KMS-11 (cell line): ENCODE measurements at regions not wholly inside any gene's neighbourhood (a gene's known extent, or its start where the extent isn't known, plus 50 kb on each side); places are given as distances from the start of the nearest gene placed in this dataset.

Experiments used
- H2AFZ ChIP-seq: fragments of 200-600 bp; sonication (generic); 2 replicates; pipeline ENCODE4 v1.6.1; 2016; ENCODE audit warnings: antibody characterized with exemption, mixed run types, low read depth
- H3K27ac ChIP-seq: fragments of 200-600 bp; sonication (generic); 2 replicates; pipeline ENCODE4 v1.6.1; 2016; ENCODE audit warnings: mild to moderate bottlenecking, mixed run types
- H3K27me3 ChIP-seq: fragments of 200-600 bp; sonication (generic); 2 replicates; pipeline ENCODE4 v1.6.1; 2017; ENCODE audit warnings: mild to moderate bottlenecking, low read depth, mixed run types, moderate library complexity; ENCODE audit not compliant: insufficient read depth
- H3K36me3 ChIP-seq: fragments of 200-600 bp; sonication (generic); 2 replicates; pipeline ENCODE4 v1.6.1; 2017; ENCODE audit warnings: mild to moderate bottlenecking, mixed run types; ENCODE audit not compliant: insufficient read depth
- H3K4me1 ChIP-seq: fragments of 200-600 bp; sonication (generic); 2 replicates; pipeline ENCODE4 v1.6.1; 2016; ENCODE audit warnings: mild to moderate bottlenecking, low read depth, mixed run types; ENCODE audit not compliant: poor library complexity, severe bottlenecking
- H3K4me2 ChIP-seq: fragments of 200-600 bp; sonication (generic); 2 replicates; pipeline ENCODE4 v1.7.0; 2016; ENCODE audit warnings: mild to moderate bottlenecking, mixed run types
- H3K4me3 ChIP-seq: fragments of 200-600 bp; sonication (generic); IDR thresholded peaks from 2 replicates; pipeline ENCODE4 v1.6.1; 2017; ENCODE audit warnings: low read depth, low read length, mixed read lengths; ENCODE audit not compliant: insufficient read depth
- H3K79me2 ChIP-seq: fragments of 200-600 bp; sonication (generic); 2 replicates; pipeline ENCODE4 v1.6.1; 2016; ENCODE audit warnings: low read depth, mixed run types; ENCODE audit not compliant: insufficient read depth
- H3K9ac ChIP-seq: fragments of 200-600 bp; sonication (generic); 2 replicates; pipeline ENCODE4 v1.6.1; 2016; ENCODE audit warnings: mild to moderate bottlenecking, mixed run types
- H4K20me1 ChIP-seq: fragments of 200-600 bp; sonication (generic); 2 replicates; pipeline ENCODE4 v1.6.1; 2016; ENCODE audit warnings: mild to moderate bottlenecking, mixed run types; ENCODE audit not compliant: insufficient read depth
- TF ChIP-seq, protein P1 (sequence below): fragments of 200-600 bp; sonication (generic); conservative IDR thresholded peaks from 2 replicates; pipeline ENCODE4 v1.6.1; 2017; ENCODE audit warnings: low read depth, mild to moderate bottlenecking, antibody characterized with exemption, low read length, moderate library complexity, mixed read lengths

DNA sequence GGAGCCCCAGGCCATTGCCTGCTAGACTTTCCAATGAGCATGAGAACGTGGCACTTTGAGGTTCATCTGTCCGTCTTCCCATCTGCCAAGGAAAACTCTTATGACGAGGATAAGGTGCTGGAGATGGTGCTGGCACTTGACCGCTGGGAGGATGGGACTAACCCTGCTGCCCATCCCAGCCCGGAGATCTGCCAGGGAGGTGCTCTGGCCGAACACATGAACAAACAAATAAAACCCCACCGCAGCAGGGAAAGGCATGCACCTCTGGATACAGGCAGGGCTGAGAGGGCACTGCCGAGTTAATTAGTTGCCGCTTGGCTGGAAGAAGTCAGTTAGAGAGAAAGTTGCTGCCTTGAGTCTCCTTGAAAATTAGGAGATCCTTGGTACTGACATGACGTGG lies 308.4 kb downstream of the AJAP1 start:
- Histone ChIP-seq H3K27ac (no peak overlapping the region), H3K36me3 (no peaks in the 10 kb centered on the region), H3K79me2 (no peaks in the 10 kb centered on the region), H3K27me3 (peaks cover 2% of the 10 kb centered on the region; the same call in 1 of the 2 replicates), H3K4me2 (no peak overlapping the region), H3K4me1 (no peaks in the 10 kb centered on the region), H3K9ac (no peak overlapping the region), H4K20me1 (no peaks in the 10 kb centered on the region), H3K4me3 (no peak overlapping the region), H2AFZ (no peak overlapping the region)
- TF ChIP-seq, protein P1, sequence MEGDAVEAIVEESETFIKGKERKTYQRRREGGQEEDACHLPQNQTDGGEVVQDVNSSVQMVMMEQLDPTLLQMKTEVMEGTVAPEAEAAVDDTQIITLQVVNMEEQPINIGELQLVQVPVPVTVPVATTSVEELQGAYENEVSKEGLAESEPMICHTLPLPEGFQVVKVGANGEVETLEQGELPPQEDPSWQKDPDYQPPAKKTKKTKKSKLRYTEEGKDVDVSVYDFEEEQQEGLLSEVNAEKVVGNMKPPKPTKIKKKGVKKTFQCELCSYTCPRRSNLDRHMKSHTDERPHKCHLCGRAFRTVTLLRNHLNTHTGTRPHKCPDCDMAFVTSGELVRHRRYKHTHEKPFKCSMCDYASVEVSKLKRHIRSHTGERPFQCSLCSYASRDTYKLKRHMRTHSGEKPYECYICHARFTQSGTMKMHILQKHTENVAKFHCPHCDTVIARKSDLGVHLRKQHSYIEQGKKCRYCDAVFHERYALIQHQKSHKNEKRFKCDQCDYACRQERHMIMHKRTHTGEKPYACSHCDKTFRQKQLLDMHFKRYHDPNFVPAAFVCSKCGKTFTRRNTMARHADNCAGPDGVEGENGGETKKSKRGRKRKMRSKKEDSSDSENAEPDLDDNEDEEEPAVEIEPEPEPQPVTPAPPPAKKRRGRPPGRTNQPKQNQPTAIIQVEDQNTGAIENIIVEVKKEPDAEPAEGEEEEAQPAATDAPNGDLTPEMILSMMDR: no peak

DNA sequence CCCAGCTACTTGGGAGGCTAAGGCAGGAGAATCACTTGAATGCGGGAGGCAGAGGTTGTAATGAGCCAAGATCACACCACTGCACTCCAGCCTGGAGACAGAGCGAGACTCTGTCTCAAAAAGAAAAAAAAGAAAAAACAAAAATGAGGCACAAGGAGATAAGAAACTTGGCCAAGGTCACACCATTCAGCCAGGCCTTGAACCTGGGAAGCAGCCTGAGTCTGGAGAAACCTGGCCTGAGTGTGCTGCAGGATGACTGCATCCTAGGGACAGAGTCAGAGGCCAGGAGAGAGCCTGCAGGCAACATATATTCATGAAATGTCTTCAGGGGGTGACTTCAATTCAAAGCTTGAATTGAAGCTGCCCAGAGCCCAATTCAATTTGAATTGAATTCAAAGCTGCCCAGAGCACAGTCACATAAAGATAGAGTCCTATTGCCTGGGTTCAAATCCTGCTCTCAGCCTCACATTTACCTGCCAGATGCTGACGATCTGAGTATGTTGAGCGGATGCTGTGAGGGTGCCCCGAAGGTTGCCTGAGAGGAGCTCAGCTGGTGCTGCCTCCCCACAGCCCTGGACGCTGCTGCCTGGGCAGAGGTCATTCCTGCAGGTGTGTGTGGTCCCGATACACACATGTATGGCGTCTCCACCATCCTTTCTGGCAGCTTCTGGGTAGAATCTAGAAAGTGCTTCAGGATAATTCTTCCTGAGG lies 307.7 kb downstream of the AJAP1 start:
- Histone ChIP-seq H3K4me3 (no peak overlapping the region), H3K9ac (no peak overlapping the region), H2AFZ (no peak overlapping the region), H3K27me3 (peaks cover 2% of the 10 kb centered on the region; the same call in 1 of the 2 replicates), H3K36me3 (no peaks in the 10 kb centered on the region), H4K20me1 (no peaks in the 10 kb centered on the region), H3K4me2 (no peak overlapping the region), H3K4me1 (no peaks in the 10 kb centered on the region), H3K27ac (no peak overlapping the region), H3K79me2 (no peaks in the 10 kb centered on the region)
- TF ChIP-seq, protein P1: no peak

DNA sequence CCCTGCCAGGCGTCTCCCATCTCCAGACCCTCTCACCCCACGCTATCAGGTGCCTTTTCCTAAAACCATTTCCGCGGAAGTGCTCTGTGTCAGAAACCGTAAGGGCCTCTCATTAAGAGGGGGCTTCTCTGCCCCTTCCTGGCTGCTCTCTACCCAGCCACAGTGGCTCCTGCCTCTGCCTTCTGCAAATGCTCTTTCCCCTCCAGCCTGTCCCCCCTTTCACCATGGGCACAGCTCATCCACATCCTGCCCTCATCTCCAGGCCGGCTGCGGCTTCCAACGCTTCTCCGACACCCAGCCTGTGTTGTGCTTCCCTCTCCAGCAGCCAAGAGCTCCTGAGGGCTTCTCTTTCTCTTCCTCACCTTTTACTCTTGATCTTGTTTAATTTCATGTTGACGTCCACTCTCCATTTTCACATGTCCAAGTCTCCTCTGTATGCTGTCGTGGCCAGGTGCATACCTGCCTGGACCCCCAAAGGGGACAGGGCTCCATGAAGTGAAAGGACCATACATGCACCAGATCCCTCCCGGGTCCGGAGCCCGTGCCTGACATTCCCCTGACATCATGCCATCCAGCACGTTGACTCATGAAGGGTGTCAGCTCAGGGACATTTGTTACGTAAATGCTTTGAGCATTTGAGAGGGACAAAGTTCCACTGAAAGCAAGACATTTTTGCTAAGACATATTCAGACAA lies 306.5 kb downstream of the AJAP1 start:
- Histone ChIP-seq H3K79me2 (no peaks in the 10 kb centered on the region), H3K9ac (no peak overlapping the region), H2AFZ (no peak overlapping the region), H3K4me2 (no peak overlapping the region), H3K27ac (no peak overlapping the region), H3K36me3 (no peaks in the 10 kb centered on the region), H3K4me1 (no peaks in the 10 kb centered on the region), H4K20me1 (no peaks in the 10 kb centered on the region), H3K4me3 (no peak overlapping the region), H3K27me3 (peaks cover 2% of the 10 kb centered on the region; the same call in 1 of the 2 replicates)
- TF ChIP-seq, protein P1: no peak

DNA sequence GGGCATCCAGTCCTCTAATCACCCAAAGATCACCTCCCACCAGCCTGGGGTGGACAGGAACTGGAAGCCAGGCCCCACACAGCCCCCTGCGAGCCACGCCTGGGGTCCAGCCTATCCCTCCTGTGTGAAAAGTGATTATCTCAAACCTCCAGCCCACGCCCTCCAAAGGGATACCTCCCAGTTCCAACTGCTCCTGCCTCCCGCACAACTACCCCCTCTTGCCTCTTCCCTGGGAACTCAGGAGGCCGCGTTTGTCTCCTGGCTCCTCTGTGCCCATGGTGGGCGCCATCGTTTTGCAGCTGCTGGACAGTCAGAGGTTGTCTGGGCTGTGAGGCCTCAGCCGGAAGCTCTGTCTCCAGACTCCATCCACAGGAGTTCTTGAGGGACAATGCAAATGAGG lies 305.9 kb downstream of the AJAP1 start:
- TF ChIP-seq, protein P1: no peak
- H3K79me2 ChIP-seq: no peaks in the 10 kb centered on the region
- H3K4me1 ChIP-seq: no peaks in the 10 kb centered on the region
- H2AFZ ChIP-seq: no peak overlapping the region
- peaks cover 2% of the 10 kb centered on the region; the same call in 1 of the 2 replicates for H3K27me3 ChIP-seq
- H3K27ac ChIP-seq: no peak overlapping the region
- H4K20me1 ChIP-seq: no peaks in the 10 kb centered on the region
- no peak overlapping the region for H3K4me2 ChIP-seq
- H3K9ac ChIP-seq: no peak overlapping the region
- H3K36me3 ChIP-seq: no peaks in the 10 kb centered on the region
- no peak overlapping the region for H3K4me3 ChIP-seq
